ENCODE measurements at regions not wholly inside any gene's neighbourhood (a gene's known extent, or its start where the extent isn't known, plus 50 kb on each side); places are given as distances from the start of the nearest gene placed in this dataset.

GRCh38 chr7:26076691-26077090 lies 75.3 kb upstream of the NFE2L3 start:
- TF ChIP-seq CTCF (conservative IDR thresholded peaks at IDR 0.05; ENCODE audit: low read length) (no peak), EZH2phosphoT487 (IDR thresholded peaks at IDR 0.05; ENCODE audit: borderline replicate concordance, low read depth, low read length) (no peak)

All from OCI-LY7 (cell line).